ENCODE measurements at regions not wholly inside any gene's neighbourhood (a gene's known extent, or its start where the extent isn't known, plus 50 kb on each side); places are given as distances from the start of the nearest gene placed in this dataset.

DNA sequence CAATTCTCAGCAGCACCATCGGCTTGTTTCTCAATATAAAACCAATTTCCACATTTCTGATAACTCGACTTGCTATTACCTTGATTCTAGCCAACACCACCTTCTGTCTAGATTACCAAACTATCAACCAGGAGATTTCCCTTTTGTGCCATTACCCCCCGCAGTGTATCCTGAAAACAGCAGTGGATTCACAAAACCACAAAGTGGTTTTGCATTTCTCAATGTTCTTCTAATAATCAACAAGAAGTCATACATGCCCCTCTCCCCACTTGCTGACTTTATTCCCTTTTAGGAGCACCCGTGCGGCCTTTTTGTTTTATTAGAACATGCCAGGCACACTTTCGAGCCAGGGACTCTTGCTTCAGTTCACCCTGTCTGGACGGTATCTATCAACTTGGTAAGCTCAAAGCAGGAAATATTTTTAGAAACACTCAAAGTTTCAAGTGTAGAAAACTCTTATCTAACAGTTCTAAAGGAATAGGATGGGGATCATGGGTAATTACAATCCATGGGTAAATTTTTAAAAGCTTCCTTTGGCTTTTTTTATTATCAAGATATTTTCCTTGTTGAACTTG is 967.4 kb downstream of the EFNB2 start:
- DNase-seq, result no peak

DNA sequence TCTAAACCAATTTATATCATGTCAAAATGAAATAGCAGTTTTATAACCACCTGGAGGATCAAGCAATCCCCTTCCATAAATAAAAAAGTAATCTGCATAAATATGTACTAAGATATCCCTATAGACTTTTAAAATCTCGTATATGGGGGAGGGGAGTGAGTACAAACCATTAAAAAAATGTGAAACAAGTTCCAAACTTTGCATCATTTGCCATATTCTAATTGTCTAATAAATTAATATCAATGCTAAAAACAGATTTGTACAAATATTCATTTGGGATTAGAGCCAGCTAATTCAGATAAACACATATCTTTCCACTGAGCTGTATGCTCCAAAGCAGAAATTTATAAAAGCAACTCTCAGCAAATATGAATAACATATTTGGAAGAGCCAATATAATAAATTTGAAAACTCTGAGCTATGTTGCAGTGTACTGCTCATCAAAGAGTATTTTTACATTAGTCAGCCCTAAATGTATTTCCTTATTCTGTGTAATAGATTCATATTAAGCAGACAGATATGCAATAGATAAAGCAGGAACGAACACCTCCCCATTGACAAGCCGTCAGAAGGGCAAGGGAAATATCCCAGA is 970.2 kb downstream of the EFNB2 start:
- DNase-seq, result no peak

DNA sequence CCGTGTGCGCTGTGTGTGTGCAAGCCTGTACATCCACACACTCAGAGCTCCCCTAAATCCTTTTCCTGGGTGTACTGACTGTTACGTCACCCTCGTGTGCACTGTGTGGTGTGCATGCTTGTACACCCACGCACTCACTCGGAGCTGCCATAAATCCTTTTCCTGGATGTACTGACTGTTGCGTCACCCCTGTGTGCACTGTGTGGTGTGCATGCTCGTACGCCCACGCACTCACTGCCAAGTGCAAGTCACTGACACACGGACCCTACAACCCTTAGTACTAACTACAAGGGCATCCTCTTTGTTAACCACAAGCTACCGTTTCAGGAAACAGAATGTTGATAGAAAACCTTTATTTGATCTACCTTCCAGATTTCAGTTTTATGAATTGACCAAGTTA is 983.4 kb downstream of the EFNB2 start:
- DNase-seq, result no peak

DNA sequence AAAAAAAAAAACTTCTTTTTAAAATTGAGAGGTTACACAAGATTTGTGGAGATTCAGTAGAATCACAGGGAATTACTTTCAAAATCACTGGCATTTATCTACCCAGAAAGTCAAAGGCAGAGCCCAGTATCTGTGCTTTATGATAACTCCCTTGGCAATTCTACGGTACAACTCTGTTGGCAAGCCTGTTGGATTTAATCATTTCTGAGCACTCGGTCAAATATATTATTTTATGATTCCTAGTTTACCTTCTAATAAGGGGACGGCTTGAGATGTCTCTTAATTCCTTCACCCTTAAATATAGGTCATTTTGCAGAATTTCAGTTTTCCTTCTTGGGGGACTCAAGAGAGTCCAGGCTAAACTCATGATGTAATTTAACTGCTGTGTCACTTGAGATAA is 987.6 kb downstream of the EFNB2 start:
- no peak for DNase-seq

DNA sequence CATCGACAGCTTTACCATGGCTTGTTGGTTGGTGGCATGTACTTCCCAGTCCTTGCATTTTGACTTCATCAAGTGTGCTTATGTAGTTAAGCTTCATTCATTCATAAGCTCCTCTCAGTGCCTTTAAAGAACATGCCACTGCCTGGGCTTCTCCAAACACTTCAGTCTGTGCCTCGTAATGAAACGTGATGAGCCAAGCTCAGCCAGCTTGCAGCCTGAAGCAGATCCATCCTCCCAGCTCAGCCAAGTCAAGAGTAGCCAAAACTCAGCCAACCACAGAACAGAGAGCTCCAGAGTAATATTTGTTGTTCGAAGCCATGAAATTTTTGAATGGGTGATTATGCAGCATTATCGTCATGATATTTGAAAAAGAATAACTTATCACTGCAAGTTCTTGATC is 989.7 kb downstream of the EFNB2 start:
- DNase-seq, result no peak

DNA sequence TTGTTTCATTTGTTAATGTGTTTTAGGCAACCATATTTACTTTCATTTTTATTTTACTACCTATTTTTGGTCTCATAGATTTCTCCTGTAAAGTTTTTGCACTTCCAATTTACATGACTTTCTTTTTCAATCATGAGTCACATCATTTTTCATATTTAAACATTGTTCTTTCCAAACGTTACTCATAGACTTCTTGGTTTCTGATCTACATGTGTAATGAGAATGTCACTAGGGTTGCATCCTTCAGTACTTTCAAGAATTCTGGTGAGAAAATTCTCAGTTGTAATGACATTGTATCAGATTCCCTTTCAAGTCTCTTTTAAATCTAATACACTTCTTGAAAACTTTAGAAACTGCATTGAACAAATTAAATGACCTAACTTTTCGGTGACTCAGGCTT is 991.7 kb downstream of the EFNB2 start:
- DNase-seq, result no peak

DNA sequence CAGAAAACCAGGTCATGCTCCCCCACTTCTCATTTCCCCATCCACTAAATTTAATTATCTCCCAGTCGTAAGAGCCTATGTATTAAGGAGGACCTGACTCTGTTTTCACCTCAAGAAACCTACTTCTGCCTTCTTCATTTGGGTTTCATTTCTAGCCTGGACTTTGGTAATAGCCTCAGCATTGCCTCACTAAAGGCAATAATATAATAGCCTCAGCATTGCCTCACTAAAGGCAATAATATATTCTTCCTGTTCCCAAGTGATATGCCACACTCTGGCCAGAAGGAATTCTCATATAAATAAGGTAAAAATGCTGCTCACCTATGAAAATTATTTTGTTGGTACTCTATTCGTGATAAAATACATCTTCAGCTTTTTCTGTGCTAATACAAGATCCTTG is 993.9 kb downstream of the EFNB2 start:
- no peak for DNase-seq

DNA sequence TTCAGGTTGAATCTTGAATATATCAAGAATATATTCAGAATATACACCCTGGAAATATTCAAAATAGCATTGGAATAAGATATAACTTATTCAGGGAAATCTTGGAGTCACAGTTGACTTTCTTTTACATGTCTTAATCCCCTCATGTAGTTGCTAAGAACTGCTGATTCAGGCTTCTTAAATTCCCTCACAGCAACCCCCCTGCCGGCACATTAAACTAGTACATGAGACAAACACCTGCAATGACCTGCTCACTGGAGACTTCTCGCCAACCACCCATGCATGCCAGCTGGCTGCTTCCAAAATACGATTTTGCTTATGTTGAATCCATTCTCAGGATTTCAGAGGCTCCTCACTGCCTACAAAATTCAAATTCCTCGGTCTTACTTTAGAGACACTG is 997.1 kb downstream of the EFNB2 start:
- no peak for DNase-seq

DNA sequence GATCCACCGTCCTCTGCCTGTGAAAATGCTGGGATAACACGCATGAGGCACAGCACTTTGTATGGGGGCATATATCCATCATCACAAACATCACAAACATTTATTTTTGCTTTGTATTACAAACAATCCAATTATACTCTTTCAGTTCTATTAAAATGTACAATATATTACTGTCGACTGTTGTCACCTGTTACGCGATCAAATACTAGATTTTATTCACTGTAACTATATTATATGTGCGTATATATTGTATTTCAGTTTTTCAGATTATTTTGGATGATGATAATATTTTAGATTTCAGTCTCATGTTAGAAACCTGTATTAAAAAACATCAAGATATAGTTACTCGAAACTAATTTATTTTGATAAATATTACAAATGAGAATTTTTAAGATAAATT is 998.3 kb downstream of the EFNB2 start:
- DNase-seq, result no peak

DNA sequence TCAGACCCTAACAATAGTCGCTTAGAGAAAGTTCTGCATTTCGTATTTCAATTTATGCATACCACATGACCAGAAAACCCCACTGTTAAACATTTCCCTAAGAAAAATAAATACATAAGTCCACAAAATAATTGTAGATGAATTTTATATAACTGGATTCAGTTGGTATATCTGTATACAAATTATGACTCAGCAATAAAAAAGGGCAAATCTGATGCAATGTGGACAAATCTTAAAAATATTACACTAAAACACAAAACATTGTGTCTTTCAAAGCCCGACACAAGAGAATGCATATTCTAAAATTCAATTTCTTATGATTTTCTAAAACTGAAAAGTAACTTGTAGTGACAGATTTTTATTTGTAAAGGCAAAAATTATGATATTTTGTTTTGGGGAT is 1005.0 kb downstream of the EFNB2 start:
- DNase-seq, result no peak

DNA sequence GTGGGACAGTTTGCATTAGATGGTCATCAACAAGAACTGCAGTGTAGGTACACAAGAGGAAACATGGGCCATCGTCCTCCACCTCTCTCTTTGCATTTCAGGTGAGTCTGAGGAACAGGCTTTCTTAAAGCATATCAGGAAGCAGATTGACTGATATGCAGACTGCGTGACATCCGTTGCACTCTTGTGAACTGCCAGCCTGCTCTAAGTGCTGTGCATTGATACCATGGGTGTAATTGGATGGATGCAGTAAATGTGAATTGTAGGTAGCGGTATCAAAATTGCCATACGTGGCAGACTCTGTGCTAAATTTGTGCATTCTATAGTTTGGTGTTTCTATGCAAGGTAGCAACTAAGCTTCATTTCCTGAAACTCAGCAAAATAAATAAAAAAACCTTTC is 1008.3 kb downstream of the EFNB2 start:
- no peak for DNase-seq

DNA sequence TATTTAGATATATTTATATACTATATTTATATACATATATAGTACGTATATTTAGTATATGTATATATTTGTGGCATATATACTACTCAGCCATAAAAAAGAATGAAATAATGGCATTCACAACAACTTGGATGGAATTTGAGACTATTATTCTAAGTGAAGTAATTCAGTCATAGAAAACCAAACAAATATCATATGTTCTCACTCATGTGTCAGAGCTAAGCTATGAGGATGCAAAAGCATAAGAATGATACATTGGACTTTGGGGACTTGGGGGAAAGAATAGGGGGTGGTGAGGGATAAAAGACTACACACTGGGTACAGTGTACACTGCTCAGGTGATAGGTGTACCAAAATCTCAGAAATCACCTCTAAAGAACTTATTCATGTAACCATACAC is 1015.7 kb downstream of the EFNB2 start:
- no peak for DNase-seq

DNA sequence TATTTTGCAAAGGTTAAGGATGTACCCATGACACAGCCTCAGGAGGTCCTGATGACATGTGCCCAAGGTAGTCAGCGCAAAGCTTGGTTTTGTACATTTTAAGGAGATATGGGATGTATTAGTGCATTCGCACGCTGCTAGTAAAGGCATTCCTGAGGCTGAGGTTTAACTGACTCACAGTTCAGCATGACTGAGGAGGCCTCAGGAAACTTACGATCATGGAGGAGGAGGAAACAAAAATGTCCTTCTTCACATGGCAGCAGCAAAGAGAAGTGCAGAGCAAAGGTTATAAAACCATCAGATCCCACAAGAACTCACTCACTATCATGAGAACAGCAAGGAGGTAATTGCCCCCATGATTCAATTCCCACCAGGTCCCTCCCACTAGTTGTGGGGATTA is 1017.4 kb downstream of the EFNB2 start:
- DNase-seq, result no peak

DNA sequence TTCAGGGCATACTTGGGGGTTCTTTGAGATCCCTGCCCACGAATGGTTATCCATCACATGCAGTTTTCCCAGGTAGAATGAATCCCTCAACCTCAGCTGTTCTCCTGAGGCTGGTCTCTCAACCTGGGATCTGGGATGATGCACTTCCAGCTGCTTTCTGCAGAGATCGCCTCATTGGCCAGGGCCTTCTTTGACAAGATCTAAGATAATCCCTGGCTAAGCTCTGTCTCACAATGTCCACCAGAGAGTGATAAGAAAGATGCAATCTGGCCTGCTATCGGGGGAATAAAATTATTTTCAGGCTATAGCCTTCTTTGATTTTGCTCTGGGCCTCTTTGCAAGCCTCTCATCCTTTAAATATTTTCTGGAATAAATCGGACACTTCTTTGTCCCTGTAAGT is 1021.1 kb downstream of the EFNB2 start:
- no peak for DNase-seq

DNA sequence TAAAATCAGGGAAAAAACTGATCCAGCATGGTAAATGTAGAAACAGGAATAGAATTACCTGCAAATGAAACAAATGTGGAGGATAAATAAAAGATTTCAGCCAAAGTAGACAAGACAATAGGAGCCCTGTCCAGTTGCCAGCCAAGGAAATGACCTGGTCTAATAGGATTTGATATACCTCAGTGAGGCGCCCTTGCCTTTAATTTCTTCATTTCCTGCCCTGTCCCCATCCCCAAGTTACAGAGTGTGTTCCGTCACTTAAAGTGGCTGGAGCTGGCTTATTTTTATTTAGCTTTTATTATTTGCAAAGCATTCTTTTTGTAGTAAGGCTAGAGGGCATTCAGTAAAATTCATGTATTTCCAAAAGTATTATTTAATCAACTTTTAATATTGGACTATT is 1022.0 kb downstream of the EFNB2 start:
- DNase-seq, result no peak

DNA sequence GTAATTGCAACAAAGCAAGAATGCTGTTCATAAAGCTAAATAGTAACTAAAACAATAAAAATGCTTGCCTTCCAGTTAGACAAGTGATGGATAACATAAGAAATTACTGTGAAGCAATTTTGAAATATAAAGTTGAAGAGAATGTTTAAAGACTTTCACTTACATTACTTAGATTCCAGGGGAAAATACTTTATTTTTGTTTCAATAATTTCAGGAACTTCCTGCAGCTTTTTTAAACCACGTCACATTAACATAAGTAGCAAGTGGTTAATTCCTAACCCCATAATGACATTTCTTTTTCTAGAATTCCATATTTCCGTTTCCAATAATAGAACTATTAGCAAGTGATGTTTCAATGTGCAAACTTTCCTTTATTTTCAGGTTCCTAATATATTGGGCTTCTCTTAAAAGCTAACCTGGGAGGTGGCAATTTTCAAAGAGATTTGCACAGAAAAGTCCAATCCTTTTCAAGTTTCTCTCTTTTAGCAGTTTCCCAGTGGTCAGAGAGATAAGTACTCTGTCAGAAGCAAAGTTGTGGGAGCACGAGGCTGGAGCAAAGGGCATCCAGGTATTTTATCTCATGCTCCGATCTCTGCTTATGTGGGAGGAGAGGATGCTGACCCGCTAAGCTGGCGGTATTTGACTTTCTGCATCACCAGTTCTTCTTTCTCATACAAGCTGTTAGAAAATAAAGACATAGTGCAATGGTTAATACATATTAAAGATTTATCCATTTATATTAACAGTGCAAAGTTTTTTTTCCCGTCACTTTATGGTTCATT is 1025.3 kb downstream of the EFNB2 start:
- DNase-seq, result no peak

DNA sequence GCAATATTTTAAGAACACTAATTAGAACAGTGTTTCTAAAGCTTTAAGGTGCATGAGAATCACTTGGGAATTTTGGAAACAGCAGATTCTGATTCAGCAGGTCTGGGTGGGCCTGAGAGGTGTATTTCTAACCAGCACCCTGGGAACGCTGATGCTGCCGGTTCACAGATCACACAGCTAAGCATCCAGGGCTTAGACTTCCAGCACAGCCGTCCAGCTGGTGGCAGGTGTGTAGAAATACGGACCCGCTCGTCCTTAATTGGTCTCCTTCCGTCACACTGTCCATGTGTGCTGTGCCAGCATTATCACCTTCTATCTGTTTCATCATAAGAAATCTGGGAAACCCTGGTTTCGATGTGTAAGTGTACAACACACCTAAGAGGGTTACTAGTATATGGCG is 1029.0 kb downstream of the EFNB2 start:
- no peak for DNase-seq

DNA sequence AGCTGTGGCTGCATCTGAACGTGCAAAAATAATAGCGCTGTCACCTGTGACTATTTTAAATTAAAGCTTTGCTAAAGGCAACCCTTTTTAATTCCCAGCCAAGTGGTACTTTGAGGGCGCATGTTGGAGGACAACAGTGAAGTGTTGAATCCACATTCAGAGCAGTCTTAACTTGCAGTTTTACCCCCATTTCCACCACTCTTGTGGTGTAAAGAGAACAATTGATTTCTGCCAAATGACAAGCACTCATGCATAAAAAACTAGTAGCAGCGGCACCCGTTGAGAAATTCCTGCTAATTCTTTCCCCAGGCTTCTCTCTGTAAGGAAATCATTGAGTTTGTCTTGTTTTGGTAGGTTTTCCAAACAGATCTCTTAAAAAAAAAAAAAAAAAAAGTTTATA is 1033.3 kb downstream of the EFNB2 start:
- no peak for DNase-seq

DNA sequence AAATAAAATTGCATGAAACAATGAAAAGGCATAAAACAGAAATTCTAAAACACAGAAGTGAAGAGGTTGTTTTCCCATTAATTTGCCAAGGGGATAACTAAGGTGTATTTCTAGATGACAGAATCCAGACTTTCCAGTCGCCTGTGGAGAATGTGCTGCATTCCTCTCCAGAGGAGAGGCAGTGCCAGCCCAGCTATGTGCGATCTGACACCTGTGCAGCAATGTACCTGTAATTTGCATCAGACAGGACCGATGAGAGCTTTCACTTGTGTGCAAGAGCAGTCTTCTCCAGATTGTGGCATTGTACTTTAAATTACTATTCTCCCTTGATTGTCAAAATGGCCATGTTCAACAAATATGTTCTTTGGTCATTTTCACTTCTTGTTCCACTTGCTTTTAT is 1037.9 kb downstream of the EFNB2 start:
- no peak for DNase-seq

DNA sequence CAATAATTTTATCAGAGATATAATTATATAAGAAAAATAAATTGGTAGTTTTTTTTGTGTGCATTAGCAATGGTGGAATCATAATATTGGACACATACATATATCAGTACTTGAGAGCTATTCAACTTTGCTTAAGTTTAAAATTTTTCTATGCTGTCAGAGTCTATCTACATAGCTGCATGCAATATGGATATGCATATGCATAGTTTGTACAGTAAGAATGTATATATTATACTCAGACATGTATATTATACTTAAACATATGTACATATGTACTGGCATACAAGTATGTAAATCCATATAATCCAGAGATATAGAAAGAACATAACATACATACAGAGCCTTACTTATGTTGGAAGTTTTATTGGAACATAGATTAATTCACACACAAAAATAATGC is 1043.2 kb downstream of the EFNB2 start:
- no peak for DNase-seq

DNA sequence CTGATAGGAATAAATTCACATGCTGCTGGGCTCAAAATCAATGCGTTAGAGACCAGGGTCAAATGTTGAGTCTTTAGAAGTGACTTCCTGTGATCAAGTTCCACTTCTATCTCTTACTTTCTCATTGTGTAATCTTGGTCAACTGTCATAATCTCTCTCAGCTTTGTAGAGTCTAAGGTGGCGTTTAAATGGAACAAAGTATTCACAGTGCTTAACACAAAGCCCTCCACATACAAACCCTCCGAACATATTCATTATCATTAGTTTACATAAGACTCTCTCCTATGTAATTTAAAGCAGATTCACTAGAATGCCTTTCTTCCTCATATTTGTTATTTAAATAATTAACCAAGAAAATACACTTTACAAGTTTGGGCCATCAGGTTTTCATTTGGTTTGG is 1044.1 kb downstream of the EFNB2 start:
- no peak for DNase-seq

DNA sequence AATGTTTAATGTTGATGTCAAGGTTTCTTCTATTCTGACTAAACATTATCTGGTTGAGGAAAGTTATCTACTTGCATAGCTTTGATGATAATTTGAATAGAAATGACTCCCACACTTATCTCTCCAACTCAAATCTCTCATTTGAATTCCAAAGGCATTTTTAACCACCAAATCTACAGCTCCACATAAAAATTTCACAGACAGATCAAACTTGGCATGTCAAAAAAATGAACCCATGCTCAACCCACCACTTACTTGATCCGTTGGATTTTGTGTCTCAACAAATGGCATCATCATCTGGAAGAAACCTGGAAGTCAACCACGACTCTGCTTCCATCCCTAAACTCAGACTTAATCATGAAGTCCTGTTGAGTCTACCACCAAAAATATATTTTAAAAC is 1050.4 kb downstream of the EFNB2 start:
- DNase-seq, result no peak

DNA sequence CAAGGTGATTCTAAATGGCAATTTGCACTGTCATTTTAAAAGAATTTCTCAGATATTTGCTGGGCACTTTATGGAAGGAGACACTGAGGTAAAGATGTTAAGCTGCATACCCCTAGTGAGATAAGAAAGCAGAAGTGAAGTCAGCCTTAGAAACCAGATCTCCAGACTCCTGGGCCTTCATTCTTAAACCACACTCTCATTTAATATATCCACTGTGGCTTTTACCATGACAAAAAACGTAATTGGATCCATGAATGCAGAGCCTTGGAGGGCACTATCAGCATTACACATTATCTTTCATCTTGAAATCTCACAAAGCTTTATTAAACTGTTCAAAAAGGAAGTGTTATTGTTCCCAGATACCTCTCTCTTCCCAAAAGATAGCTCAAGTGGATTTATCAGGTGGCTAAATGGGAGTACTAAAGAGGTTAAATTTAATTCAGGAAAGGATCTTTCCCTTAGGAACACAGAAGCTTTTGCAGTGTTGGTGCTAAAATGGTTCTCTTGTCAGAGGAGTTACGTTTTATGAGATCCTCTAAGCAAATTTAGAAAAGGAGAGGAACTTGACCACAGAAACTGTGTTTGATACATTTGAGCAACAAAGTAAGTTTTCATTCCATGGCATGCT is 1060.4 kb downstream of the EFNB2 start:
- no peak for DNase-seq

DNA sequence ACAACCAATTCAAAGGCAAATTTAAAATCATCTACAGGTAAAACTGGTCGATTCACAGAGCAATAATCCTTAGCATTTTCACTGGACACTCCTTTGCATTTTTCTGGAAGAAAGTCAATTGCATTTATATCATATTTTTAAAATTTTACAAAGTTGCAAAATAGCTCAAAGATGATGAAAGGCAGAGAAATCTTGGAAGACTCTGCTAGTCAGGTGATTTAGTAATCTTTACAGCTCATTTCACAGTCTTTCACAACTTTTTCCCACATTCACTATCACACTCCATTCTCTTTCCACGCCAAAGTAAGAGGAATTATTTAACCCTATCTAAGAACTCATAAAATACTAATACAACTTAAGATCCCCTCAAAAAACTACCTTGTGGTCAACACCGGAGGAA is 1063.8 kb downstream of the EFNB2 start:
- no peak for DNase-seq
